ENCODE measurements at regions not wholly inside any gene's neighbourhood (a gene's known extent, or its start where the extent isn't known, plus 50 kb on each side); places are given as distances from the start of the nearest gene placed in this dataset.

- no peak for TF ChIP-seq SP1 (IDR thresholded peaks at IDR 0.05)
- TF ChIP-seq PKNOX1 (IDR thresholded peaks at IDR 0.05): no peak
Measured at GRCh38 chr6:29886701-29887100, 55.6 kb upstream of the HLA-A start.

Measured in HEK293T (cell line).